GM12864 (cell line): ENCODE measurements at regions not wholly inside any gene's neighbourhood (a gene's known extent, or its start where the extent isn't known, plus 50 kb on each side); places are given as distances from the start of the nearest gene placed in this dataset.

Experiments
- DNase-seq: peaks from one replicate; pipeline ENCODE4 v3.0.0-alpha.2; 2011; ENCODE audit warnings: low read depth
- H3K4me3 ChIP-seq: 2 replicates; pipeline ENCODE4 v1.5.1; 2011; ENCODE audit warnings: mild to moderate bottlenecking, low read depth, low read length, control low read depth
- CTCF ChIP-seq: IDR thresholded peaks from 2 replicates; pipeline ENCODE4 v1.5.1; 2011; ENCODE audit warnings: low read depth, mild to moderate bottlenecking, moderate library complexity, low read length, control low read depth, inconsistent platforms; ENCODE audit errors: missing control alignments

- TF ChIP-seq CTCF = no peak
- no peak overlapping the region for H3K4me3 ChIP-seq
- no peak for DNase-seq
Observed at GRCh38 chr11:35078470-35078735, 60.6 kb upstream of the CD44 start.

GRCh38 chr11:35079611-35080010 lies 59.4 kb upstream of the CD44 start:
- no peak overlapping the region for H3K4me3 ChIP-seq
- DNase-seq = no peak
- TF ChIP-seq CTCF = no peak

GRCh38 chr11:35082321-35083180 lies 56.4 kb upstream of the CD44 start:
- peak; percentile 9 for TF ChIP-seq CTCF
- peak overlapping the region; percentile 24 for H3K4me3 ChIP-seq
- DNase-seq = peak; percentile 91

GRCh38 chr11:35083181-35083430 lies 55.9 kb upstream of the CD44 start:
- TF ChIP-seq CTCF = no peak
- no peak for DNase-seq
- H3K4me3 ChIP-seq = peak overlapping the region; percentile 24; the same call in 1 of the 2 replicates

- peak; percentile 77 for DNase-seq
- H3K4me3 ChIP-seq = peak overlapping the region; percentile 24; the same call in 1 of the 2 replicates
- TF ChIP-seq CTCF = no peak
Observed at GRCh38 chr11:35083431-35084238, 55.3 kb upstream of the CD44 start.

GRCh38 chr11:35084817-35085440 lies 54.0 kb upstream of the CD44 start:
- no peak for DNase-seq

More at GRCh38 chr11:35084817-35085440, 54.0 kb upstream of the CD44 start:
- H3K4me3 ChIP-seq = no peak overlapping the region
- TF ChIP-seq CTCF = no peak
